ENCODE measurements at regions not wholly inside any gene's neighbourhood (a gene's known extent, or its start where the extent isn't known, plus 50 kb on each side); places are given as distances from the start of the nearest gene placed in this dataset.

GRCh38 chr17:74117999-74118421, 85.5 kb upstream of the RPL38 start:
- TF ChIP-seq ZNF384 (IDR thresholded peaks at IDR 0.05) (no peak), SP1 (IDR thresholded peaks at IDR 0.05) (no peak), CTBP1 (IDR thresholded peaks at IDR 0.05; ENCODE audit: borderline replicate concordance) (no peak), TARDBP (IDR thresholded peaks at IDR 0.05) (no peak), LEF1 (IDR thresholded peaks at IDR 0.05; ENCODE audit: borderline replicate concordance) (no peak), BHLHE40 (IDR thresholded peaks at IDR 0.05; ENCODE audit: borderline replicate concordance) (no peak), ARNT (IDR thresholded peaks at IDR 0.05) (no peak), FOXA1 (IDR thresholded peaks at IDR 0.05) (no peak), NFRKB (IDR thresholded peaks at IDR 0.05) (no peak), FOXK2 (IDR thresholded peaks at IDR 0.05) (no peak), FOXM1 (IDR thresholded peaks at IDR 0.05; ENCODE audit: borderline replicate concordance) (no peak)

All from HEK293T (cell line).